HG02571 (cell line): ENCODE measurements at regions not wholly inside any gene's neighbourhood (a gene's known extent, or its start where the extent isn't known, plus 50 kb on each side); places are given as distances from the start of the nearest gene placed in this dataset.
"Not testable (repeated sequence)": the region's sequence is repeated elsewhere in the genome, so short reads cannot be mapped to it uniquely, and the experiment has no call there.

Experiments used
- ATAC-seq: cut with Tn5 transposase; IDR thresholded peaks from one replicate; pipeline ENCODE4 v1.9.1; 2021; ENCODE audit warnings: mild to moderate bottlenecking, moderate library complexity; ENCODE audit not compliant: unreplicated experiment

GRCh38 chr4:65265526-65265925 is 404.8 kb downstream of the EPHA5 start:
- no peak for ATAC-seq

DNA sequence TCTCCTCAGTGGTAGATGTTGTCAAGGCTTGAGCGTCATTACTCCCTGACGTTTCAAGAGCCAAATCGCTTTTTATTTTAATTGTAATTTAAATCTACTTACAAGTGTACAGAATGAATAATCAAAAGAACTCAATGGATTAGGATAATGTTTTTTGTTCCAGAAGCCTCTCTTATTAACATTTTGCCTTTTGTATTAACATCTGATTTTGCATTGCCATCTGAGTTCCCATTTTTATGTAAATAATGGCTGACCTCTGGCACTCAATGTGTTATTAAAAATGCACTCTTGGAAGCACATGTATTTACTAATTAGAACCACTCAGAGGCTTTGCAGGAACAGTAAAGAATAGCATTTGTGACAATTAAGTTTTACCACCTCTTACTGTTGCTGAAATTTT is 411.0 kb downstream of the EPHA5 start:
- no peak for ATAC-seq

DNA sequence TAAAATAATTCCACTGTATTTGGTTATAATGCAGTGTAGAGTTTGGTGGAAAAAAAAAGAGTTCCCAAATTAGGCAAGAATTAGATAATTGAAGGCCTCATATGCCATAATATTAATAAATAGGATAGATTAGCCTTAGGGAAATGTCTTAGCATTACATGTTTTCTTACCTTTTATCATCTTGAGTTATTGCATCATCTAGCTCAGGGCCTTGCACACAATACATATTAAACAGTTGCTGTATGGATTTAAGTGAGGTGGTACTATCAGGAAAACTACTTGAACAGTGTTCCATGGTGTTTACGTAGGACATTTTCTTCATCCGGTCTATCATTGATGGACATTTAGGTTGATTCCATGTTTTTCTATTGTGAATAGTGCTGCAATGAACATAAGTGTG is 419.4 kb downstream of the EPHA5 start:
- no peak for ATAC-seq

GRCh38 chr4:65249111-65249510 is 421.2 kb downstream of the EPHA5 start:
- ATAC-seq, result no peak

DNA sequence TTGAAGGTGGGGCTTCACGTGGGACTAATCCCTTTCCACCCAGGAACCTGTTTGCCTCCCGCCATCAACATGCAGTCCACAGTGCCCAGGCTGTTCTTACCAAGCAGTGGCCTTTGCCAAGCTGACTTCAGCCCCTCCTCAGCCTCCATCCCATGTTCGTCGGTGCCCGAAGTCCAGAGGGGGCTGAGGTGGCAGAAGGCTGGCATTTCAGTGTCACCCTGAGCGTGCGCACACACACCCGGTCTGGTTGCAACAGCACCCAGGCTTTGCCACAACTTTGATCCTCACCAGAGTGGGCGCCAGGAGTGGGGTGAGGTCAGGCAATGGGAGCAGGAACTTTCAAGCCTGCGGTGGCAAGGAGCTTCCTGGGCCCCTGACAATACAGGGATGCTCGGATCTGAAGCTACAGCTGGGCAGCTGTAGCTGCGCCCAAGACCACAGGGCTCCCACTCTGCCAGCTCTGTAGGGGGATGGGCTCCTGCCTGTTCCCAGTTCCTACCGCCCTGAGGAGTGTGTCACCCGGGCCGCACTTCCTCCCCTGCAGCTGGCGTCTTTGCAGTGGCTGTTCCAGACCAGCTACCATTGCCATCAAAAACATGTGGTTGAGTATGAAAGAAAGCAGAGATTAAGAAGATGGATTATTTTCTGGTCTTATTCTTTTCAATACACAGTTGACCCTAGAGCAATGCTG is 428.0 kb downstream of the EPHA5 start:
- ATAC-seq, result no peak

GRCh38 chr4:65241257-65241997 is 428.9 kb downstream of the EPHA5 start:
- no peak for ATAC-seq

DNA sequence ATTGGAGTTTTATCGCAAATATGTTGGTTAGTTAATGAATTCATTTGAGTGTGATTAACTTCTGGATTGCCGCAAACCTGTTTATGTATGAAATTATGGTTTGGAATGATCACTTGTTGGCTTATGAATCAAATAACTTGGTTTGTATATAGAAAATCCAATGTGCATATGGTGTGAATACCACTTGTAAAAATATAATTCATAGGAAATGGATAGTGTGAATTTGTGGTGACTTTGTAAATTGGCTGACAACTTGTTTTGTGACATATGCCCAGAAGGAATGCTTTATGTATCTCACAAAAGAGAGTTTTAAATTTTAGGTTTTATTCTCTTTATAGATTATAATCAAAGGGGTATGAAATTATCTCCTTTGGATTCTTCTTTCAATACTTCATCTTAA is 436.2 kb downstream of the EPHA5 start:
- ATAC-seq, result no peak

- no peak for ATAC-seq
Observed at GRCh38 chr4:65227628-65228027, 442.7 kb downstream of the EPHA5 start.

GRCh38 chr4:65223601-65224000 is 446.7 kb downstream of the EPHA5 start:
- no peak for ATAC-seq

DNA sequence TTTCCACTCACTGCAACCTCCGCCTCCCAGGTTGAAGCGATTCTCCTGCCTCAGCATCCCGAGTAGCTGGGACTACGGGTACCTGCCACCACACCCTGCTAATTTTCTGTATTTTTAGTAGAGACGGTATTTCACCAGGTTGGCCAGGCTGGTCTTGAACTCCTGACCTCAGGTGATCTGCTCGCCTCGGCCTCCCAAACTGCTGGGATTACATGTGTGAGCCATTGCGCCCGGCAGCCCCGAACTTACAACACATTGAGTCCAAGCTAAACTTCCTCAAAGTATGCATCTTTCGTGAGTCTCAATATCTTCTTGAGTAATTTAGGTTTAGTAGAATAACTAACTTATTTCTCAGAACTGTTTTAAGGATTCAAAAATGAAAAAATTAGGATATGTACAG is 447.2 kb downstream of the EPHA5 start:
- ATAC-seq, result not testable (repeated sequence)

- ATAC-seq, result no peak
Observed at GRCh38 chr4:65217179-65217578, 453.1 kb downstream of the EPHA5 start.

DNA sequence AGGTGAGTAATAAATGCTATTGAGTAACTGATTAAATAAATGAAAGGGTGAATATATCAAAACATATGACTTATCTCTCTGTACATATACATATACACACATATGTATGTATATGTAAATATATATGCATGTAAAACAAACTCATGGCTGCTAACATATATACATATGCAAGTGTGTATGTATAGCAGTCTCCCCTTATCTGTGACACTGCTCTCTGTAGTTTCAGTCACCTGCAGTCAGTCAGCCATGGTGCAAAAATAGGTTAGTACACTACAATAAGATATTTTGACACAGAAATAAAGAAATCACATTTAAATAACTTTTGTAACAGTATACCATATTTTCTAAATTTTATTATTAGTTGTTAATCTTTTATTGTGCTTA is 467.4 kb downstream of the EPHA5 start:
- no peak for ATAC-seq

GRCh38 chr4:65202165-65202852 is 468.0 kb downstream of the EPHA5 start:
- no peak for ATAC-seq

DNA sequence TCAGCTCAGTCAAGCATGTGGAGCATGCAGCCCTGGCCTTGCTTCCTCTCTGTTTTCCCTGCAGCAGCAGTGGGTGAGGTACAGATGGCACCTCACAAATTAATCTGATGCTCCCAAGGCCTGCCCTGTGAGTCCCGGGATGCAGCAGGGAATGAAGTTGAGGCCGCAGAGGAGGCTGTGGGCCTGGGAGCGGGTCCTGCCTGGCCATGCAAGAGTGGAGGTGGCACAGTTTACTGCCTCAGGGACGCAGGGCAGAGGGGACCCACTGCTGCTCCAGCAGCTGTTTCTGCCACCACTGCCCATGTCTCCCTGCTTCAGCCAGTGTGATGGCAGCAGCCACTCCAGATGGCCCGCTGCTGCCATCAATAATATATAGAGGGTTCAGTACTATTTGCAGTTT is 474.6 kb downstream of the EPHA5 start:
- no peak for ATAC-seq

- no peak for ATAC-seq
Observed at GRCh38 chr4:65195002-65195401, 475.3 kb downstream of the EPHA5 start.

- no peak for ATAC-seq
Observed at GRCh38 chr4:65193985-65194384, 476.3 kb downstream of the EPHA5 start.

DNA sequence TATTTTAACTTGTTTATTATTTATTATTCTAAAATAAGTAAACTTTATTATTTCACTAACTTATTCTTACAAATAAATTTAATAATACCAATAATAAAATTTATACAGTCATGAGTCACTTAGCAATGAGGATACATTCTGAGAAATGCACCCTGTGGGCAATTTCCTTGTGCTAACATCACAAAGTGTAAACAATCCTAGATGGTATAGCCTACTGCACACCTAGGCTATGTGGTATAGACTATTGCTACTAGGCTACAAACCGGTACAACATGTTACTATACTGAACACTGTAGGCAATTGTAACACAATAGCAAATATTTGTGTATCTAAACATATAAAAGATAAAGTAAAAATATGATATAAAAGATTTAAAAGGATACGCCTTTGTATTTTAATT is 479.5 kb downstream of the EPHA5 start:
- no peak for ATAC-seq

DNA sequence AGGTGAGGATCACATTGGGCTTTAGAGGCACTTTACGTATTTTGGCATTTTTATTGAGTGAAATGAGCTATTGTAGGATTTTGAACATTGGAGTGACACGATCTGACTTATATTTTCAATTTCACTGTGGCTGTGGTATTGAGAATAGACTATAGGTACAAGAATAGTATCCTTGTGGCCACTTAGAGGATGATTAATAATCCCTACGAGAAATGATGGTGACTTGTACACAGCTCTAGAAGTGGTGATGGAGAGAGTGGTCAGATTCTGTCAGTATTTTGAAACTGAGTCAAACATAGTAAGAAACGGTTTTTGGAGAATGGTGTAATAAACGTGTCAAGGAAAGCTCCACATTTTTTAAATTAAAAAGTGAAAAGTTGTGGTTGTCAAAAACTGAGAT is 494.7 kb downstream of the EPHA5 start:
- no peak for ATAC-seq

GRCh38 chr4:65170768-65171514 is 499.3 kb downstream of the EPHA5 start:
- no peak for ATAC-seq

- ATAC-seq, result no peak
Observed at GRCh38 chr4:65167719-65168118, 502.6 kb downstream of the EPHA5 start.

GRCh38 chr4:65152205-65152604 is 518.1 kb downstream of the EPHA5 start:
- no peak for ATAC-seq
